Tibial artery (tissue), 4 donors: ENCODE measurements at regions not wholly inside any gene's neighbourhood (a gene's known extent, or its start where the extent isn't known, plus 50 kb on each side); places are given as distances from the start of the nearest gene placed in this dataset.

Experiments used
- DNase-seq, 2 donors: peaks; one replicate each; pipeline ENCODE4 v3.0.0-alpha.2; 2019
- H3K27ac ChIP-seq, 2 donors: fragments of 200-600 bp; sonication (generic) in 1 of 2; 1 replicate in 1 of 2; 2 replicates in 1 of 2; pipeline ENCODE4 v1.5.1; 2018 to 2019; ENCODE audit warnings: mild to moderate bottlenecking in 1 of 2
- H3K27me3 ChIP-seq, 2 donors: fragments of 200-600 bp; sonication (generic) in 1 of 2; one replicate each; pipeline versions ENCODE4 v1.5.1 to v1.6.0; 2016 to 2019
- H3K36me3 ChIP-seq, 3 donors: fragments of 200-600 bp; sonication (generic) in 2 of 3; one replicate each; pipeline ENCODE4 v1.5.1; 2016 to 2019; ENCODE audit warnings: mild to moderate bottlenecking in 2 of 3
- H3K4me1 ChIP-seq, 4 donors: fragments of 200-600 bp; sonication (generic) in 2 of 4; 1 replicate in 3 of 4; 2 replicates in 1 of 4; pipeline ENCODE4 v1.5.1; 2016 to 2019
- H3K4me3 ChIP-seq, 2 donors: fragments of 200-600 bp; sonication (generic) in 1 of 2; 1 replicate in 1 of 2; 2 replicates in 1 of 2; pipeline ENCODE4 v1.5.1; 2018 to 2019; ENCODE audit warnings: mild to moderate bottlenecking in 2 of 2
- H3K9me3 ChIP-seq, 3 donors: fragments of 200-600 bp; sonication (generic) in 1 of 3; one replicate each; pipeline ENCODE4 v1.5.1; 2016 to 2019
- CTCF ChIP-seq, 2 experiments: fragments of 200-600 bp in 1 of 2; fragments of 450-650 bp in 1 of 2; IDR thresholded peaks; one replicate each; pipeline ENCODE4 v1.5.1; 2017 to 2019; ENCODE audit warnings: antibody characterized with exemption in 2 of 2, mild to moderate bottlenecking in 1 of 2, moderate library complexity in 1 of 2
- intact Hi-C: fragments of 100-400 bp; cut with DNase I; formaldehyde crosslinking; loops from one replicate; pipeline ENCODE4 v1.15.0; 2023; ENCODE audit warnings: low total_unique reads

GRCh38 chr18:34542625-34543024 lies 167.5 kb upstream of the DTNA start:
- no peak for TF ChIP-seq CTCF (IDR thresholded peaks at IDR 0.05)
- no peaks in the 10 kb centered on the region for H3K27me3 ChIP-seq
- H3K27ac ChIP-seq, result no peak overlapping the region
- H3K4me1 ChIP-seq, result no peaks in the 10 kb centered on the region
- H3K9me3 ChIP-seq, result no peaks in the 10 kb centered on the region
- no peak for DNase-seq
- no peaks in the 10 kb centered on the region for H3K36me3 ChIP-seq
- no peak overlapping the region for H3K4me3 ChIP-seq
- intact Hi-C loops, result no loop called here

- Histone ChIP-seq H3K27me3 (no peaks in the 10 kb centered on the region), H3K4me1 (no peaks in the 10 kb centered on the region), H3K4me3 (no peak overlapping the region), H3K27ac (no peak overlapping the region), H3K9me3 (no peaks in the 10 kb centered on the region), H3K36me3 (no peaks in the 10 kb centered on the region)
- TF ChIP-seq CTCF (IDR thresholded peaks at IDR 0.05), result no peak
- intact Hi-C loops, result no loop called here
- no peak for DNase-seq
Measured at GRCh38 chr18:34543356-34543755, 166.7 kb upstream of the DTNA start.

- H3K9me3 ChIP-seq, result no peaks in the 10 kb centered on the region
- no peak overlapping the region for H3K4me3 ChIP-seq
- intact Hi-C loops, result no loop called here
- no peaks in the 10 kb centered on the region for H3K36me3 ChIP-seq
- H3K4me1 ChIP-seq, result no peaks in the 10 kb centered on the region
- no peak for TF ChIP-seq CTCF (IDR thresholded peaks at IDR 0.05)
- DNase-seq, result no peak
- no peaks in the 10 kb centered on the region for H3K27me3 ChIP-seq
- H3K27ac ChIP-seq, result no peak overlapping the region
Measured at GRCh38 chr18:34543945-34544344, 166.2 kb upstream of the DTNA start.

- no peaks in the 10 kb centered on the region for H3K4me1 ChIP-seq
- intact Hi-C loops, result no loop called here
- H3K36me3 ChIP-seq, result no peaks in the 10 kb centered on the region
- no peak overlapping the region for H3K27ac ChIP-seq
- no peaks in the 10 kb centered on the region for H3K9me3 ChIP-seq
- no peak for DNase-seq
- no peak overlapping the region for H3K4me3 ChIP-seq
- TF ChIP-seq CTCF (IDR thresholded peaks at IDR 0.05), result no peak
- no peaks in the 10 kb centered on the region for H3K27me3 ChIP-seq
Measured at GRCh38 chr18:34544930-34545329, 165.2 kb upstream of the DTNA start.

GRCh38 chr18:34548120-34548972 lies 161.8 kb upstream of the DTNA start:
- no peak overlapping the region for H3K27ac ChIP-seq
- H3K9me3 ChIP-seq, result no peaks in the 10 kb centered on the region
- no peaks in the 10 kb centered on the region for H3K27me3 ChIP-seq
- H3K4me3 ChIP-seq, result no peak overlapping the region
- TF ChIP-seq CTCF (IDR thresholded peaks at IDR 0.05), result no peak
- no peaks in the 10 kb centered on the region for H3K36me3 ChIP-seq
- no peaks in the 10 kb centered on the region for H3K4me1 ChIP-seq
- intact Hi-C loops, result no loop called here
- no peak for DNase-seq

- no peak overlapping the region for H3K27ac ChIP-seq
- DNase-seq, result no peak
- intact Hi-C loops, result no loop called here
- TF ChIP-seq CTCF (IDR thresholded peaks at IDR 0.05), result no peak
- no peaks in the 10 kb centered on the region for H3K4me1 ChIP-seq
- H3K27me3 ChIP-seq, result no peaks in the 10 kb centered on the region
- no peaks in the 10 kb centered on the region for H3K9me3 ChIP-seq
- H3K4me3 ChIP-seq, result no peak overlapping the region
- H3K36me3 ChIP-seq, result no peaks in the 10 kb centered on the region
Measured at GRCh38 chr18:34548973-34549294, 161.2 kb upstream of the DTNA start.
